ENCODE measurements at regions not wholly inside any gene's neighbourhood (a gene's known extent, or its start where the extent isn't known, plus 50 kb on each side); places are given as distances from the start of the nearest gene placed in this dataset.

DNA sequence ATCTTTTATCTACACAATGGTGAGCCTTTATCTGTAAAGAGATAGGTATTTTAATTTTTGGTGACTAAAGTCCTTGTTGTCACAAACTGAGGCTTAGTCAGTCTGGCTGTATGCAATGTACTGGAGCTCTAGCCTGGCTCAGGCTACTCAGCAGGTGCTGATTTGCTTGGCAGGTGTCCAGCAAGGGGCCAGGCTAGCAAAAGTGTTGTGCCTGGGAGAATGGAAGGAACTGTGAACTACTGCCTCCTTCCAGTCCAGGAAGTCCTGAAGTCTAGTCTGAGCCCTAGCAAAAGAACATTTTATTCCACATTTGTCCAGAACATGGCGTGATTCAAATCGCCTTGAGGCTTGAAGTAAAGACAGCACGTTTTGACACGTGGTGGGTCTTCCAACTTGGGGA lies 260.5 kb downstream of the CCDC85A start:
- no peak for DNase-seq (ENCODE audit: low read depth in 2 of 2, low spot score in 1 of 2)

DNA sequence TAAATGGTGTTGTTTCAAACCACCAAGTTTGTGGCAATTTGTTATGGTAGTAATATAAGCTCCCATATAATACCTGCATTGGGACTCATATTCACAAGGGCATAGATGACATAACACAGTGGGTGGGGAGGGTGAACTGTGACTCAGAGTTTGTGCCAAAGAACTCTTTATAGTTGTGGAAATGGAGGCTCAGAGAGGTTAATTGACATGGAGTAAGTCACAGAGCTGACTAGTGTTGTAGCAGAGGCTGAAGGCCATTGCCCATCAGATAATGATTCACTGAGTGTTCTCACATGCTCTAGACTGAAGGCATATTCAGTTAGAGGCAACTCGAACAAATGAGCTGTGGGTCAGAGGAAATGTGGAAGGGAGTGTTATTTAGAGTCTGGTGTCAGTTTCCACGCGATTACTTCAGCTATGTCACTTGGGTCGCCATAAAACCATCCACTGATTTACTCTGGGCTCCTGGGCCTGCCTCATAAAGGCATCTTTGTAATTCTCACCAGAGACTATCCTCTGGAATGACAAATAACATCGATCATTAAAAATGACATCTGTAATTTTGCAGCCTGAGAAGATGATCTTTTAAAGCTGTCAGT lies 264.7 kb downstream of the CCDC85A start:
- DNase-seq (ENCODE audit: low read depth in 2 of 2, low spot score in 1 of 2) = no peak

DNA sequence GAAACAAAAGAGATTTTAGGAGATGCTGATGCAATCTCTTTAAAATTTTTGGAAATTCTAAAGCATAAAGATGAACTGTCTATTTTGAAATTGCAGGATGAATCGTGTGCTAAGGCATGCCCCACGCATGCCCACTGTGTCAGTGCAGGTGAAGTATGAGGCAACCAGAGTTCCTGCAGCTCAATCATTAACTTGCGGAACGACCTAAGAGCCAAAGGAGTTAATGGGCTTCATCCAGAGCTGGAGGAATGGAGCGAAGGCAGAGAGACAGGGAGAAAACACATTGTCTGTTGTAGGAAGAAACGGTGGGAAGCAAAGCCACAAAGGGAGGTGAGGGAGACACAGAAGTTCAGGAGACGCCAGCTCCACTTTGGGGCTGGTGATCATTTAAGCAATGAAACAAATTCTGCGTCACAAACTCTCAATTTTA lies 265.2 kb downstream of the CCDC85A start:
- no peak for DNase-seq (ENCODE audit: low read depth in 2 of 2, low spot score in 1 of 2)

DNA sequence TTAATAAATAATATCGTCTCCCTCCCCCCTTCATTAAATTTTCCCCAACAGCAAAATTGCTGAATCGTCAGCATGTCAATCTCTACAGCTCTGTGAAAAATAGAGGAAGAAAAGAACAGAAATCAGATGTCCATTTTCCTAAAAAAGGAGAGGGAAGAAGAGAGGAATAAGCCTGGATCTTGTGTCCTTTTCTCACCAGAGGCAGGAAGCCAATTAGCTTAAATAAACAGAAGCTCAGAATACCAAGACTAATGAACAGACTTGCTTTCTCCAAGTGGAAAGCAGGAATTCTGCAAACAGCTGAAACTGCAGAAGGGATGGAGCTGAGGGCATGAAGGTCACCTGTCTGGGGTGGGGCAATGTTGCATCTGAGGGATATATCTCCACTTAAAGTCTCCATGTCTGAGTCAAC lies 265.7 kb downstream of the CCDC85A start:
- no peak for DNase-seq (ENCODE audit: low read depth in 2 of 2, low spot score in 1 of 2)

DNA sequence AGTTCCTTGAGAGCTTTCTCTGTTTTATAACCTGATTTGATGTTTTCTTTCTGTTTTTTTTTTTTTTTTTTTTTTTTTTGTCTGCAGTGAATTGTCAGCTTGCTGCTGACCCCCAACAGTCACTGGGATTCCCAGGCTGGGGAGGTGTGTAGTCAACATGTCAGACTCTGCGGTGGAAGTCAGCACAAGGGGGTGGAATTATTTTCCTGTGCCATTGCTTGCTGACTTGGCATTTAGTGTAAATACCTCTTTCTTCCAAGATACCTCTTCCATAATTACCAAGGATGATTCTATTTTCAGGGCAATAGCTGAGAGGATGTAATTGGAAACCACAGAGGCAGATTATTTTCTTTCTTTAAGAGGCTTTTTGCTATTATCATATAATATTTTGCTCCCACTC lies 266.3 kb downstream of the CCDC85A start:
- no peak for DNase-seq (ENCODE audit: low read depth in 2 of 2, low spot score in 1 of 2)

DNA sequence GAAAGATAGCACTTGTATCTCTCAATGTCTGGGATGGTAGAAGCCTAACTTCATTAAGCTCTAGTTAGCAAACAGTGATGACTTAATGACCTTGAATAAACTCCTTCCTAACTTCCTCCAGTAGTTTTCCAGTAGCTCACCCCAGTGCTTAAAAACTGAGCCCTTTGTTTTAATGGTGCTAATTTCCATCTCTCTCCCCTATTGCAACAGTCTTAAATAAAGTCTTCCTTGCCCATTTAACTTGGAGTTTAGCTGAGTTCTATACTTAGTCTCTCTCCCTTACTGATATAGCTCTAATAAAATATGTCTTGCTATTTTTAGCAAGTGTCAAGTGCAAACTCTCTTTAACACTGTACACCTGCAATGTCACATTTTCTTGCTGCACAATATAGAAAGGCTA lies 267.0 kb downstream of the CCDC85A start:
- no peak for DNase-seq (ENCODE audit: low read depth in 2 of 2, low spot score in 1 of 2)

DNA sequence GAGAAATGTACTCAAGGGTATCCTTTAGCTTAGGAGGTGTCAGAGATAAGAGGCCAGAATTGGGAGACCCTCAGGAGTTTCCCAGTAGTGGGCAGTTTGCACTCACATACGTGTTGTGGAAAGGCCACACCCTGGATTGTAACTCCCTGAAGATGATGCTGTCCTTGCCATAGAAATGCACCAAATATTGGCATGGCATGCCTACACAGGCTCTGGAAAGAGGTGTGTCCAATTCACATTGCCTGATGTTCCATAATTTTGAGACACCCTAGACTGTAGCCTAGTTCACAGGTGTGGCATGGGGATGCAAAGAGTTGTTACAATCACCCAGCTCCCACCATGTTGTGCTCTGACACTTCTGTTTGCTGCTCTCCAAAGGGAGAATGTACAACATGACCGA lies 271.9 kb downstream of the CCDC85A start:
- no peak for DNase-seq (ENCODE audit: low read depth in 2 of 2, low spot score in 1 of 2)

DNA sequence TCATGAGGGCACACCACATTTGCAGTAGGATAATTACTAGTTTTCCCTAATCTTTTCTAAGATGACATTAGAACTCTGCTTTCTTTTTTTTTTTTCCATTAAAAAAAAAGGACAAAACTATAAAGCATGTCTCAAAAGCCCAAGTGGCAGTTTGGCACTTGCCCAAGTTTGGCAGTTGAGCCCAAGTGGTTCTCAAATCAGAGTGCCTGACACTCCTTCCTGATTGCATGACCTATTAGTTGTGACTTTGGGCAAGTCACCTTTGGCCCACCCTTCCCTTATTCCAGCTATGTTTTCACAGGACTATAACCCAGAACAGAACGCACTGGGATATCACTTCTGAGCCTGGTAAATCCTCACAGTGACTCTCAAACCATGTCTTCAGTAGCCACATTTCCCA lies 273.0 kb downstream of the CCDC85A start:
- no peak for DNase-seq (ENCODE audit: low read depth in 2 of 2, low spot score in 1 of 2)

DNA sequence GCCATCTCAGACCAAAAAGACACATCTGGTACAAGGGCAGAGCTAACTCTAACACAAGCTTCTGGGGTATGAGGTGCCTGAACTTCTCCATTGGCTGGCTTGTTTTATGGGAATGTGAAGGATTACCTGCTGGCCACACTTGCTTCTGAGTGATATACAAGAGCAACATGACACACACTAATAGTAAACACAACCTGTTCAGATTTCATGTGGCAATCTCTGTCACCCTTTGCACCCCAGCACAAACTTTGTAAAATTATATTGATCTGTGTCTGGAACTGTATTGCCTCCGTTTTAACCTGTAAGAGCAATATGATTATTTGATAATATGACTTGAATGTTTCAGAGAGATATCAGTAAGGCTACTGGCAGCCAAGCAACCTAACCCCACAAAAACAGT lies 276.7 kb downstream of the CCDC85A start:
- no peak for DNase-seq (ENCODE audit: low read depth in 2 of 2, low spot score in 1 of 2)

DNA sequence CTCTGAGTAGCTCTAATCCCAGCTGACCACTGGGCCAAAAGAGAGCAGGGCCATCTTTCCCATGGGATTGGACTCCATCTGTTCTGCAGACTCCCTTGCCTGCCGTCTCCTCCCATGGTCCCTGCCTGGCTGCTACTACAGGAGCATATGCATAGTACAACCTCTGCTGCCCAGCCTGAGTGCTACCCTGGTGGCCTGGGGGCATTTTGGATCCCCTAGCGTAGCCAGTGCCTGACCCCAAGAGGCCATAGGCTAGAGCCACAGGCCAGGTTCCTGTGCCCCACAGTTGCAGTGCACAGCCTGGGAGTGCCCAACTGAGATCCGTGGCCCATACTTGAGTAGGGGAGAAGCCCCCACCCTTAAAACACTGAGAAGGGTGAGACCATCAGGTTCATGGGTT lies 280.3 kb downstream of the CCDC85A start:
- no peak for DNase-seq (ENCODE audit: low read depth in 2 of 2, low spot score in 1 of 2)

DNA sequence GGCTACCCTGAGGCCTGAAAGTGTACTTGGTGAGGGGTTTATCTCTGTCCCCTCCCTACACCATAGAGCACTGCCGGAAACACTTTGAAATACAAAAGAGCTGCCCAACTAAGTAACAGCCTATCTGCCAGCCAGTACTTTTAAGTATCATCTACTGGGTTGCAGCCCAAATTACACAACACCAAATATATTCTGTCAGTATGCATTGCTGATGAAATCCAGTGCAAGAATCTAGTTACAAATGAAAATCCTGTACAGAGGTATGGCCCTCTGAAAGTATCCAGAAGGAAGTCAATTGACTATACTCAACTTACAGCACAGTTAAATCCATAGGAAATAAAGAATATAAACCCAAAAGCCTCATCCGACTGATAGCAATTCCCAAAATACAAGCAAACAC lies 280.8 kb downstream of the CCDC85A start:
- DNase-seq (ENCODE audit: low read depth in 2 of 2, low spot score in 1 of 2) = no peak

DNA sequence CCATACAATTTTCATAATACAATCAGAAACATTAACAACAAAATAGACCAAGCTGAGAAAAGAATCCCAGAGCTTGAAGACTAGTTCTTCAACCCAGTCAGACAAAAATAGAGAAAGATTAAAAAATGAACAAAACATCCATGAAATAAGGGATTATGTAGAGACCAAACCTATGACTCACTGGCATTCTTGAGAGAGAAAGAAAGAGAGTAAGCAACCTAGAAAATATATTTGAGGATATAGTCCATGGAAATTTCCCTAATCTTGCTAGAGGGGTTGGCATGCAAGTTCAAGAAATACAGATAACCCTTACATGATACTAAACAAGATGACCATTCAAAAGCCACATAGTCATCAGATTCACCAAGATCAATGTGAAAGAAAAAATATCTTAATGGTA lies 281.7 kb downstream of the CCDC85A start:
- no peak for DNase-seq (ENCODE audit: low read depth in 2 of 2, low spot score in 1 of 2)

DNA sequence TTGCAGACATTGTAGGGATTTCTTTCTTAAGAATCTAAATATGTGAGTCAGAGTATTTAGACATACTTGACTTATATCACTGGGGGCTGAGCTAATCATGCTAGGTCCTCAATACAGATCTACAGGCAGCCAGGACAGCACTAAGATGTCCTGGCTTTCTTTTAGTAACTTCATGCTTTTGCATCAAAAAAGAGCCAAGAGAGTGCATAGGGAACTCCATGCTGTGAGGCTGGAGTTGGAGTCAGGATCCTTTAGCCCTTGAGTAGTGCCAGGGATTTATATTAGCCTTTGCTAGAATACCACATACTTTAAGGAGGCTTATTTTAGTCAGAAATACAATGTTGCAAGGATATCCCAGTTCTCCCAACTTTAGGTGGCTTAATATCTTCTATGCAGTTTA lies 289.7 kb downstream of the CCDC85A start:
- DNase-seq (ENCODE audit: low read depth in 2 of 2, low spot score in 1 of 2) = no peak

DNA sequence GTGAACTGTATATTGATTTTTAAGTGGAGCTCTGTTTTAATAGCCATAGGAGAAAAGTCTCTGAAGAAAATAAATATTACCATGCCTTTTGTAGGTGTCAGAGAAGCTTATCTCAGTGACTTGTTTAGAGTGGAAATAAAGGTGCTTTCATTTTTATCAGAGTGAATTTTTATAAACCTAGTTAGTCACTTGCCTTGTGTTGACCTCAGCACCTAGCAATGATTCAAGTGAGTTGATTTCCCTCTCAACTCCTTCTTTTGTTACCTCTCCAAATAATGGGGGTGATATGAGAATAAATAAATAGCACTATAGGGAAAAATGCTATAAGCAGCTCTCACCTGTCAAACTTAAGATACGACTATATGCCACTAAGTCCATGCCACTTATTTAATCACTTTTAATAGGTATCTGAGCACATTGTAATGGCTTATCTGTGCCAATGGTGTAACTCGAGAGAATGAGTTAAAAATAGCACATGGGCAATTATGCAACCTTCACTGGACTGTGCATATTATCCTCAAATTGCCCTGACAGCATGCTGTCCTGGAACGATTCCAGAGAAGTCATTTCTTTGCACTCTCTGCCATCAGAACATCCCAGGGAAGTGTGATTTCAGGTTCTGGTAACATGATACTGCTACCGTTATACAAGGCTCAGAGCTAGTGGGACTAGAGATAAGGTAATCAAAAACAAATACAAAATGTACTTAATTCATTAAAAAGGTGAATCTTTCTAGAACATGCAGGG lies 290.8 kb downstream of the CCDC85A start:
- DNase-seq (ENCODE audit: low read depth in 2 of 2, low spot score in 1 of 2) = no peak

DNA sequence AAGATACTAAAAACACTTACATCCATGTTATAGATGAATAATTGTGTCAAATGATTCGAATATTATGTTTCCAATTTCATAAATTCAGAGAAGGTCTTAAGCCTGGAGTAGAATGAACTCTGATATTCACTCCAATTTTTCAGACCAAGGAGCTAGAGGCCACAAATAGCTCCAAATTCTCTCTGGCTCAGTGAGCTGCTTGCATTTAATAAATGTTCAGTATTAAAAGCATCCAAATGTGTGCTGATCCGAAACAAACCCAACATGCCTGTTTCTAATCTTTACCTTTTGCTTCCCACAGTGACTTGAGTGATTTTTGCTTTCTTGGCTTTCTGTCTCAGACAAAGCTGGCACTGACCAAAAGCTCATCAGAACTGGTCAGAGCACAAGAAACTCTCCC lies 291.4 kb downstream of the CCDC85A start:
- no peak for DNase-seq (ENCODE audit: low read depth in 2 of 2, low spot score in 1 of 2)

DNA sequence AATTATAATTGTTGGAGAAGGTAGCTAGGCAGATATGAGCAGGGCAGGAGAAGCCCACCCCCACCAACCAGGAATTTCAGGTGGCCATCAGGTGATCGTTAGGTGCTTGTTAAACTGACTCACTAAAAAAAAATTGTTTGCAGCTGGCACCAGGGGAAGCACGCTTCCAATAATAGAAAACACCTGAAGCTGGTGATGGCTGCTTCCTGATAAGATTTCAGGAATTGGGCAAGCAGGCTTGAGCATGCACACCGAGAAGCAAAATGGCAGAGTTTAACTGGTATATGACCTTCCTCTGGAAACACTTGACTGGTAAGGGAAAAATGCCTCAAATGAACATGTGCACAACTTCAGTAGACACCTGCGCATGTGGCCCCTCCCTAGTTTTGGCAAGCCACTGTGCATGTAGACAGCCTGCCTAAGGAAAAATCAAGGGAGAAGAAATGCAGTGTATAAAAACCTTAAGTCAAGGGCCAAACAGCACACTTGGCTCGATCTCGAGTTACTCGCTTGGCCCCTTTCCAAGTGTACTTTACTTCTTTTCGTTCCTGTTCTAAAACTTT lies 292.8 kb downstream of the CCDC85A start:
- no peak for DNase-seq (ENCODE audit: low read depth in 2 of 2, low spot score in 1 of 2)

DNA sequence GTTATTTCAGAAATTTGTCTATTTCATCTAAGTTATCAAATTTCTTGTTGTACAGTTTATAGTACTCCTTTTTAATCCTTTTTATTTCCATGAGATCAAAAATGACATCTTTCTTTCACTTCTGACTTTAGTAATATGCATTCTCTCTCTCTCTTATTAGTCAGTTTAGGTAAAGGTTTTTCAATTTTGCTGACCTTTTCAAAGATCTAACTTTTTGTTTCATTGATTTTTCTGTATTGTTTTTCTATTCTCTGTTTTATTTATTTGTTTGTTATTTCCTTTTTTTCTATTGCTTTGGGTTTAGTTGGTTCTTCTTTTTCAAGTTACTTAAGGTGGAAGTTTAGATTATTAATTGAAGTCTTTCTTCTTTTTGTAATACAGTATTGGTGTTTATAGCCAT lies 294.2 kb downstream of the CCDC85A start:
- no peak for DNase-seq (ENCODE audit: low read depth in 2 of 2, low spot score in 1 of 2)

DNA sequence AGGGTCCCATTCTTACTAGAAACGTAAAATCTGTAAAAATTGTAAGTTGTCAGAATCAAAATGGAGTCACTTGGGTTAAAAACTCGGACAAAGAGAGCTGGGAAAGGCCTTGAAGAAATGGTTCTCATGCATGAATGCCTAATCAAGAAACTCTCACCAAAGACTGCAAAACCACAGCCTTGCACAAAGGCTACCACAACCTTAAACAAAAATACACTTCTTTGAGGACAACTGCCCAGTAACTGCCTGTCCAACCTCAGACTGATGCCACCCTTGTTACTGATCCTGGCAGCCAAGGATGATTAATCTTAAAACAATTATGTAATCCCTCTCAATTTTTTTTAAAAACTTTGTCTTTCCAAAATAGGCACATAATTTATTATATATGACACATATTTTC lies 299.3 kb downstream of the CCDC85A start:
- DNase-seq (ENCODE audit: low read depth in 2 of 2, low spot score in 1 of 2) = no peak

DNA sequence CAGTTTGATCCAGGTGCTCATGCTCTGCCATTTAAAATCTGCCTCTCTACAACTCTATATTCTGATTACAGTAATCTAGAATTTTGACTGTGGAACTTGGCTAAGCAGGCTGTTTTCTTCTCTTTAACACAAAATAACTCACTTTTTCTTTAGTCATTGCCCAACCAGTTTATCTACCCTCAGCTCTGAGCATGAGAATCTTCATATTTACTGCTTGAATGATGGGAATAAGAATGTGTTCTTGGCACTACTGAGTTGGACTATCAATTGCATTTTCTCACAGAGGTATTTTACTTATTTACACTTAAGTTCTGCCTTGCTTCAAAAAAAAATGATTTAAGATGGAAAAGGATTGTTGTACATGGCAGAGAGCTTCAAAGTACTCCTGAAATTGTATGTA lies 301.1 kb downstream of the CCDC85A start:
- no peak for DNase-seq (ENCODE audit: low read depth in 2 of 2, low spot score in 1 of 2)

DNA sequence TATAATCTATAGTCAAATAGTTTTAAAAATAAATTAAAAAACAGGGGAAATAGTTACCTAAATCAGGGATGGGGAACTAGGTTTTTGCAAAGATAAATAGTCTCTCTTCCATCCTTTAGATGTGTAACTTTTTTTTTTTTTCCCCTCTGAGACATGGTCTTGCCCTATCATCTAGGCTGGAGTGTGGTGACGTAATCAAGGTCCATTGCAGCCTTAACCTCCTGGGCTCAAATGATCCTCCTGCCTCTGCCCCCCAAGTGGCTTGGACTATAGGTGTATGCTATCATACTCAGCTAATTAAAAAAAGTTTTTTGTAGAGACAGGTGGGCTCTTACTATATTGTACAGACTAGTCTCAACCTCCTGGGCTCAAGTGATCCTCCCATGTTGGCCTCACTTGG lies 316.5 kb downstream of the CCDC85A start:
- no peak for DNase-seq (ENCODE audit: low read depth in 2 of 2, low spot score in 1 of 2)

DNA sequence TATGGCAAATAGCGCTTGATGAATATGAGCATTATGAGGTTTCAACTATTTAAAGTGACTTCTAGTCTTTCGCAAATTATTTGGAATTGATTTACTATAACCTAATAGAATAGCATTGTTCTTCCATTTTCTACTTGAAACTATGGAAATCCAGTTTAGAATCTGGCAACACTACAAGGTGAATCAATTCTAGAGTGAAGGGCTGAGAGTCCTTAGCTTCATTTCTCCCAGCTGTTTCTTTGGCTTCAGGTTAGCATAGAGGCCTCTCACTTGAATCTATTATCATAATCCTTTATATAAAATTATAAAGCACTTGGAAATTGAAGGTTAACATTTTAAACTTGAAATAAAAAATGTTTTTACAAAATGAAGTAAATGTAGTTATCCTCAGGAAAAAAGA lies 318.8 kb downstream of the CCDC85A start:
- DNase-seq (ENCODE audit: low read depth in 2 of 2, low spot score in 1 of 2) = no peak

DNA sequence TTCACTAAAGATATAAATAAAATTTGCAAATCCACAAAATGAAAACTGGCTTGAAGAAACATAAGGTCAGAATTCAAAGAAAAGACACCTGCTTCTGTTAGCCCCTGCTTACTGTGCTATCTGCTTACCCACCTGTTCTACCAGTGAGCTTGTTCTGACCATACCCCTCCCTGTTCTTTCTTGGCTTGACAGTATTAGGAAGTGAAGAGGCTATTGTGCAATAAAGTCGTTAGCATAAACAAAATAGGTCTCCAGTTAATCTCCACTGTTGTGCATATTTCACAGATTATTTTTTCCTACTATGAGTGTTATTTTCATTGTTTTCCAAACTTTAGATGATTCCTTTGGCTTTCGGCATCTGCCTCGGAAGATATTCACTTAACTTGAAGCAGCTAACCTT lies 322.1 kb downstream of the CCDC85A start:
- no peak for DNase-seq (ENCODE audit: low read depth in 2 of 2, low spot score in 1 of 2)

DNA sequence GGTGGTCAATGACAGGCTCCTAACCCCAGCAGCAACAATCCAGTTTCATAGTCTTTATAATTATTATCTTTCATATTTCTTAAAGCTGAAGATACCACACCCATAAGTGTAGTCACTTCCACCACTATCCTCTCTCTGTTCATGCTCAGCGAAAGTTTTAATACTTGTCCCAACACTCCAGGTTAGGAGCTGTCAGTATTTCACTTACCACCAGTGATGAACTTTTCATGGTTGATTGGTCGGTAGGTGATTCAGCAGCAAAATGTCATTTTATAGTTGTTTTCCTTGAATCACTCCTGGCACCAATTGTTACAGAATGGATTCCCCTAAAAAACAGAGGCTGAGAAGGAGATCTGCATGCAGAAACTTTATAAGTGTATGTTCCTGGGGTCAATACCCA lies 324.9 kb downstream of the CCDC85A start:
- no peak for DNase-seq (ENCODE audit: low read depth in 2 of 2, low spot score in 1 of 2)

Data from stimulated activated CD8-positive, alpha-beta memory T cell treated with anti-CD3 and anti-CD28 coated beads, Interleukin-4, amount 100 ng/mL, for 4 hours (primary cell).